Esophagus squamous epithelium (tissue), 5 donors: ENCODE measurements at regions not wholly inside any gene's neighbourhood (a gene's known extent, or its start where the extent isn't known, plus 50 kb on each side); places are given as distances from the start of the nearest gene placed in this dataset.

Experiments
- DNase-seq: peaks from one replicate; lab custom pipeline; 2025; lab: John Stamatoyannopoulos, UW
- H3K27ac ChIP-seq, 4 donors: fragments of 200-600 bp; sonication (generic); one replicate each; pipeline ENCODE4 v1.5.1; 2016 to 2019; ENCODE audit warnings: mild to moderate bottlenecking in 1 of 4
- H3K27me3 ChIP-seq, 4 donors: fragments of 200-600 bp; sonication (generic); 1 replicate in 3 of 4; 2 replicates in 1 of 4; pipeline versions ENCODE4 v1.5.1 to v1.6.0; 2017 to 2021; ENCODE audit warnings: antibody characterized with exemption in 1 of 4
- H3K36me3 ChIP-seq, 3 donors: fragments of 200-600 bp; sonication (generic); one replicate each; pipeline ENCODE4 v1.5.1; 2016 to 2019
- H3K4me1 ChIP-seq, 3 donors: fragments of 200-600 bp; sonication (generic); one replicate each; pipeline ENCODE4 v1.5.1; 2017 to 2019
- H3K4me3 ChIP-seq, 4 donors: fragments of 200-600 bp; sonication (generic); 1 replicate in 3 of 4; 2 replicates in 1 of 4; pipeline ENCODE4 v1.5.1; 2016 to 2019; ENCODE audit warnings: mild to moderate bottlenecking in 2 of 4, moderate library complexity in 1 of 4
- H3K9me3 ChIP-seq, 3 donors: fragments of 200-600 bp; sonication (generic); one replicate each; pipeline ENCODE4 v1.5.1; 2016 to 2019
- POLR2A ChIP-seq, 4 donors: fragments of 450-650 bp; IDR thresholded peaks; one replicate each; pipeline ENCODE4 v1.6.1; 2017; ENCODE audit warnings: antibody characterized with exemption in 4 of 4, mild to moderate bottlenecking in 4 of 4, moderate library complexity in 3 of 4
- WGBS, 2 donors: methylation state at CpG; one replicate each; pipeline ENCODE4 v1.1.5; 2018; 5-methylcytosine and 5-hydroxymethylcytosine counted together
- intact Hi-C: fragments of 100-400 bp; cut with DNase I; formaldehyde crosslinking; loops from one replicate; pipeline ENCODE4 v1.15.0; 2022
- TF ChIP-seq, protein P1 (sequence below), 6 experiments: fragments of 450-650 bp in 4 of 6; fragments of 200-600 bp in 2 of 6; sonication (generic) in 2 of 6; IDR thresholded peaks; one replicate each; pipeline ENCODE4 v1.5.1; 2016 to 2019; ENCODE audit warnings: antibody characterized with exemption in 6 of 6, mild to moderate bottlenecking in 4 of 6, moderate library complexity in 4 of 6
- donor health status: DM: yes; HTN: yes; CAD: no.

DNA sequence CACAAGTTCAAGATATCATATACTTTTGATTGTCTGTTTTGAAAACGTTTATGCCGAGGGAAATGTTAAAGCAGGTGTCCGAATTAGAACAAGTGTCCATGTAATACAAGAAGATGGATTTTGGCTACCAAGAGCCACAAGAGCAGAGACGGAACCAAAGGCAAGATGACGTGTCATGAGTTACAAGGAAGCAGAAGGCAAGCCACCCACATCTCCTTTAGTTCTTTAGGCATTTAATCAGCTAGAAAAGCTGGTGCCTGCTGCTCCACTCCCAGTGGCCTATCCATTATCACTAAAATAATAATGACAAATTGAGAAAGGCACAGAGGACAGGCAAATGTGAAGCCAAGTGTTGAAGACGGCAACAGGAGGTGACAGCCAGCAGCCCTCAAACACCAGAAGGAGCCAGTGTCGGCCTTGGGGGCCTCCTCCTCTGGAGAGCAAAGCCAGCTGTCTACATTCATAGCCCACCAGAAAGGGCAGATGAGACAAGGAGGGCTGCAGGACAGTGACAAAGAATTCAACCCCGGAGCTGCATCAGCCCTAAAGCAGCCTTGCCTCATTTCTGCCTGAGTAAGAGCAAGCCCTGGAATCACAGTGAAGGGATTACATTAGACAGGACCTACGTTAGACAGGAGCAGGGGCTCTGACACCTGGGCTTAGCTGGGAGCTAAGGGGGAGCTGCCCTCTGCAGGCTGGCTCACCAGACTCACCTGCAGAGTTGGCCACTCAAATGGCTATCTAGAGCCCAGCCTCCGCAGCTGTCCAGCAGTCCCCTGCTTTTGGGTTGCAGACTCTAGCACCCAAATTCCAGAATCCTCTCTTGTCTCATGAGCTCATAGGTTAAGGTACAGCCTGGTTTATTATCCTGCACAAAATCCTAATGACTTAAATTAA is 569.9 kb downstream of the UQCRFS1 start:
- H3K27ac ChIP-seq, result no peak overlapping the region
- intact Hi-C loops, result no loop called here
- WGBS, 2 donors, result 70 to 74% methylated on average over 9 of the region's 10 CpGs

DNA sequence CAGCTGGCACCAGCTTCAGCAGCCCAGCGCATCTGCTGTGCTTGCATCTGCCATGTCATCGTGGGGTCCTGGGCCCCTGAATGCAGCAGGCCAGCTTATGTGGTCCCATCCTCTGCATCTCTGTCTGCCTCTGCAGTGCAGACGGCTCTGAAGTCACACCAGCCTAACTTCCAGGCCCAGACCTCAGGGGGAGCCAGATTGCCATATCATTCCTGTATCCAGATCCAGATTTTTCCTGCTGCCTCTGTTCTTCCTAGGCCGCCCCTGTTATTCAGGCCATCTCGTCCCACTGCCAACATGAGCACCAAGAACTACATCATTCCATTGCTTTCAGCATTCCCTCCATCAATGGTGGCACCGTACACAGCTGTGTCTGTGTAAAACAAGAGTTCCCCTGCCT is 571.6 kb downstream of the UQCRFS1 start:
- 64 to 71% methylated on average over 6 of the region's 6 CpGs for whole genome bisulfite sequencing, 2 donors
- TF ChIP-seq, protein P1, sequence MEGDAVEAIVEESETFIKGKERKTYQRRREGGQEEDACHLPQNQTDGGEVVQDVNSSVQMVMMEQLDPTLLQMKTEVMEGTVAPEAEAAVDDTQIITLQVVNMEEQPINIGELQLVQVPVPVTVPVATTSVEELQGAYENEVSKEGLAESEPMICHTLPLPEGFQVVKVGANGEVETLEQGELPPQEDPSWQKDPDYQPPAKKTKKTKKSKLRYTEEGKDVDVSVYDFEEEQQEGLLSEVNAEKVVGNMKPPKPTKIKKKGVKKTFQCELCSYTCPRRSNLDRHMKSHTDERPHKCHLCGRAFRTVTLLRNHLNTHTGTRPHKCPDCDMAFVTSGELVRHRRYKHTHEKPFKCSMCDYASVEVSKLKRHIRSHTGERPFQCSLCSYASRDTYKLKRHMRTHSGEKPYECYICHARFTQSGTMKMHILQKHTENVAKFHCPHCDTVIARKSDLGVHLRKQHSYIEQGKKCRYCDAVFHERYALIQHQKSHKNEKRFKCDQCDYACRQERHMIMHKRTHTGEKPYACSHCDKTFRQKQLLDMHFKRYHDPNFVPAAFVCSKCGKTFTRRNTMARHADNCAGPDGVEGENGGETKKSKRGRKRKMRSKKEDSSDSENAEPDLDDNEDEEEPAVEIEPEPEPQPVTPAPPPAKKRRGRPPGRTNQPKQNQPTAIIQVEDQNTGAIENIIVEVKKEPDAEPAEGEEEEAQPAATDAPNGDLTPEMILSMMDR (IDR thresholded peaks at IDR 0.05), result no peak
- TF ChIP-seq POLR2A (IDR thresholded peaks at IDR 0.05), result no peak
- Histone ChIP-seq H3K36me3 (no peaks in the 10 kb centered on the region), H3K4me3 (no peak overlapping the region), H3K27ac (no peak overlapping the region), H3K9me3 (peaks cover 0 to 25% (median 0%) of the 10 kb centered on the region in 3 donors), H3K27me3 (no peaks in the 10 kb centered on the region), H3K4me1 (no peaks in the 10 kb centered on the region)
- no peak for DNase-seq
- intact Hi-C loops, result no loop called here

More for the DNA sequence above, 569.9 kb downstream of the UQCRFS1 start:
- no peaks in the 10 kb centered on the region for H3K4me1 ChIP-seq
- no peak overlapping the region for H3K4me3 ChIP-seq
- H3K27me3 ChIP-seq, result no peaks in the 10 kb centered on the region
- peaks cover 0 to 16% (median 0%) of the 10 kb centered on the region in 3 donors for H3K9me3 ChIP-seq
- TF ChIP-seq, protein P1 (IDR thresholded peaks at IDR 0.05), result no peak
- no peak for TF ChIP-seq POLR2A (IDR thresholded peaks at IDR 0.05)
- H3K36me3 ChIP-seq, result no peaks in the 10 kb centered on the region
- no peak for DNase-seq

DNA sequence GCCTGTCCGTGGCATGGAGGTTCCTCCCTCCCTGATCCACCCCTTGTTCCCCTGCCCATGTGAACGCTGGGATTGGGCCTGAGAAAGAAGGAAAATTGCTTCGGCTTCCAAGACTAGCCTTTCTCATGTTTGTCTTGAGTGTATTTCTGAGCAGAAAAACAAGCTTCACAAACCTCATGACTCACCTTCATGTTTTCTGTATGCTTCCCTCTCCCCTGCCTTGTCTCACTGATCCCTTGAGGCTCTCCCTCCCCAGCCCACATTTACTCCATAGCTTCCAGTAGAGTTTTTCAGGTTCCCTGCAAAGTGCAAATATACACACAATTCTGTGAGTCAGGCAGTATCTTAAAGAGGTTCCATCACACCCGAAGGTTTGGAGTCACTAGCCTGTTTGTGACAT is 572.4 kb downstream of the UQCRFS1 start:
- intact Hi-C loops, result no loop called here

DNA sequence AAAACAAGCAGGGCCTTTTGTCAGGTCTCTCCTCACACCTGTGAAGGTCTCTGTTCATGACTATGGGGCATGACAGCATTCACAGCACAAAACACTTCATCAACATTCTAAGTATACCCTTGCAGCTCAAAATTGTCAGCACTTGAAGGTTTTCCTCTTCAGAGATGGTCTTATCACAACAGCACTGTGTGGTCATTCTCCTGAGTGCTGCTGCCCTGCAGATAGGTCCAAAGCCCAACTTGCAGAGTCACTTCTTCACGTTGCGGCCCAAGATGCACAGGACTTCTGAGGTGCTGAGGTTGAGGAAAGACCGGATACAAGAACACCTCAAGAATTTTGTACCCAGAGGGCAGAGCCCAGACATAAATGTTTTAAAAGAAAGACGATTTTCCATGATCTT is 574.5 kb downstream of the UQCRFS1 start:
- TF ChIP-seq POLR2A (IDR thresholded peaks at IDR 0.05), result no peak
- TF ChIP-seq, protein P1 (IDR thresholded peaks at IDR 0.05), result no peak
- intact Hi-C loops, result no loop called here
- Histone ChIP-seq H3K27ac (no peak overlapping the region), H3K36me3 (no peaks in the 10 kb centered on the region), H3K4me1 (no peaks in the 10 kb centered on the region), H3K4me3 (no peak overlapping the region), H3K27me3 (no peaks in the 10 kb centered on the region), H3K9me3 (peaks cover 0 to 41% (median 0%) of the 10 kb centered on the region in 3 donors)
- 68 to 76% methylated on average over 2 to 4 of the region's 4 CpGs for WGBS, 2 donors
- no peak for DNase-seq

More for the DNA sequence above, 572.4 kb downstream of the UQCRFS1 start:
- Histone ChIP-seq H3K27me3 (no peaks in the 10 kb centered on the region), H3K9me3 (peaks cover 0 to 25% (median 0%) of the 10 kb centered on the region in 3 donors), H3K4me3 (no peak overlapping the region), H3K4me1 (no peaks in the 10 kb centered on the region), H3K36me3 (no peaks in the 10 kb centered on the region), H3K27ac (no peak overlapping the region)
- 78 to 81% methylated on average over 2 of the region's 4 CpGs for WGBS, 2 donors
- TF ChIP-seq, protein P1 (IDR thresholded peaks at IDR 0.05), result no peak
- TF ChIP-seq POLR2A (IDR thresholded peaks at IDR 0.05), result no peak
- DNase-seq, result no peak

DNA sequence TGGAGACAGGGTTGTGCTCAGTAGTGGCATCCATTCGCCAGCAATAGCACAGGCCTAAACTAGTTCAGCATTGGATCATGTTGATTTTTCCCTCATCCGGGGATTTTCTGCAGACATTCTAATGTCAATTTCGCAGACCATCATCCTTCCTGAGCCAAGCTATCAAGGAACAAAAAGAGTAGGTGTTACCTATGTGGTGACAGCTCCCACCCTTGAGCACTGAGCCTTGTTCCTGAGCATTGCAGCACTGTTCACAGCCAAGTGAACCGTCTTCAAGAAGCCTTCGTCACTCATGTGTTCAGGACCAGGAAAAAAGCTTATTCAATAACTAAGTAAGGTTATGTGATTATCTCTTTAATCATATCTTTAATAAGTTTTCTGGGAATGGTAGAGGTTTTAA is 576.2 kb downstream of the UQCRFS1 start:
- peaks cover 0 to 49% (median 0%) of the 10 kb centered on the region in 3 donors for H3K9me3 ChIP-seq
- no peak overlapping the region for H3K4me3 ChIP-seq
- 77% methylated on average over 5 of the region's 5 CpGs for WGBS, 2 donors
- DNase-seq, result no peak
- intact Hi-C loops, result no loop called here
- no peaks in the 10 kb centered on the region for H3K36me3 ChIP-seq
- H3K27me3 ChIP-seq, result no peaks in the 10 kb centered on the region
- H3K27ac ChIP-seq, result no peak overlapping the region
- H3K4me1 ChIP-seq, result no peaks in the 10 kb centered on the region
- TF ChIP-seq, protein P1 (IDR thresholded peaks at IDR 0.05), result no peak
